ENCODE measurements at regions not wholly inside any gene's neighbourhood (a gene's known extent, or its start where the extent isn't known, plus 50 kb on each side); places are given as distances from the start of the nearest gene placed in this dataset.

DNA sequence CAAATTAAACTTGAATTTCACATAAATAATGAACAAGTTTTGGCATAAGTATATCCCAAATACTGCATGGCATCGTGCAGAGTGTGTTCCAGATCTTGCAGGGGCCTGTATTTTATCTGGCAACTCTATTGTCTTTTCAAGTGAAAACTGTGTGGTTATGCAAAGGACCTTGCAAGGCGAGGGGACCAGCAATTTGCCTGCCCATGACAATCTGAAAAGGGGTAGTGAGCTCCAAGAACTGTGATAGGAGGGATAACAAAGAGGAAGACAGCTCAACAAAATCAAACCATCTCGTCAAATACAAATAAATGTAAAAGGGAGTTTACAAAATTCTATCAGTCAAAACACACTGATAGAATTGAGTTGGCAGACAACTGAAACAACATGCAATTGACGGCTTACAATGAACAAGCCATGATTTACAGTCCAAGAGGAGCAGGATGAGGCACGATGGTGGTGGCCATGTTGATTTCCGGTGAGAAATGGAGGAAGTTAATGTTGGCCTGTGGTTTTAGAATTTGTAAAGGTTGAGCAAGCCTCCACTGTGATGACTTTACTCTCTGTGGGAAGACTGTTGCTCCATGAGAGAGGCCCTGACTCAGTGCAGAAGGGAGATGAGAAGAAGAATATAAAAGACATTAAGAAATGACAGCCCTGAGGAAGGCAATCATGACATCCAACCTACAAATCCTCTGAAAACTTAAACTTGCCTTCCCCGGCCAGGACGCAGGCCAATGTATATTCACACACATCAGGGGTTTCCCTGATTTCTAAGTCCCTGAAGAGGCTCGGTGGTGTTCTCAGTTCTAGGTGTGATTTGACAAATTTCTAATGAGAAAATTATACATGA, 132.2 kb downstream of the ADSS2 start:
- peaks cover 0 to 6% (median 0%) of the 10 kb centered on the region in 3 donors for H3K36me3 Mint-ChIP-seq

DNA sequence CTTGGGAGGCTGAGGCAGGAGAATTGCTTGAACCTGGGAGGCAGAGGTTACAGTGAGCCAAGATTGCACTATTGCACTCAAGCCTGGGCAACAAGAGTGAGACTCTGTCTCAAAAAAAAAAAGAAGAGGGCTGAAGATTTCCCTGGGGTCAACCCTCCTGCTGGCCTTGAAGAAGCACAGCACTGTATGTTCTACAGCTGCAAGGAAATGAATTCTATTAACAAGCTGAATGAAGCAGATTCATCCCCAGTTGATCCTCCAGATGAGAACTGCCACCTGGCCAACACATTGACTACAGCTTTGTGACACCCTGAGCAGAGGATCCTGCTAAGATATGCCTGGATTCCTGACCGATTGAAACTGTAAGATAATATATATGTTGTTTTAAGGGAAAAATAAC, 129.5 kb downstream of the ADSS2 start:
- peak overlapping the region; percentile 65 to 99 (median 94) for H3K27ac Mint-ChIP-seq
- peaks cover 0 to 6% (median 0%) of the 10 kb centered on the region in 5 donors for H3K9me3 Mint-ChIP-seq

More for the DNA sequence above, 132.2 kb downstream of the ADSS2 start:
- Histone ChIP-seq H3K4me1 (ENCODE audit: insufficient read depth, low read length) (peaks cover 43% of the 10 kb centered on the region), H3K4me3 (ENCODE audit: low read length) (no peak overlapping the region), H3K9me3 (ENCODE audit: low read length) (no peaks in the 10 kb centered on the region), H3K27ac (ENCODE audit: low read depth, low read length) (peak overlapping the region; percentile 27), H3K27me3 (ENCODE audit: insufficient read depth, low read length, poor library complexity, severe bottlenecking) (no peaks in the 10 kb centered on the region), H3K36me3 (ENCODE audit: insufficient read depth, low read length) (no peaks in the 10 kb centered on the region)
- Mint-ChIP-seq H3K4me3 (peak overlapping the region; percentile 33 to 82 (median 71)), H3K27ac (peak overlapping the region; percentile 66 to 96 (median 88)), H3K27me3 (no peaks in the 10 kb centered on the region), H3K9me3 (peaks cover 0 to 6% (median 0%) of the 10 kb centered on the region in 5 donors), H3K4me1 (peaks cover 65 to 85% (median 65%) of the 10 kb centered on the region in 3 donors)
- ChIA-PET POLR2A (no interaction called here), CTCF (interaction anchor here (1.2 to 3.7 kb wide), 2 partner anchors 8 to 21 kb away, joined by 3 to 16 read pairs; no protein-coding TSS in a partner anchor)
- peak; percentile 4 to 71 (median 44) for DNase-seq

DNA sequence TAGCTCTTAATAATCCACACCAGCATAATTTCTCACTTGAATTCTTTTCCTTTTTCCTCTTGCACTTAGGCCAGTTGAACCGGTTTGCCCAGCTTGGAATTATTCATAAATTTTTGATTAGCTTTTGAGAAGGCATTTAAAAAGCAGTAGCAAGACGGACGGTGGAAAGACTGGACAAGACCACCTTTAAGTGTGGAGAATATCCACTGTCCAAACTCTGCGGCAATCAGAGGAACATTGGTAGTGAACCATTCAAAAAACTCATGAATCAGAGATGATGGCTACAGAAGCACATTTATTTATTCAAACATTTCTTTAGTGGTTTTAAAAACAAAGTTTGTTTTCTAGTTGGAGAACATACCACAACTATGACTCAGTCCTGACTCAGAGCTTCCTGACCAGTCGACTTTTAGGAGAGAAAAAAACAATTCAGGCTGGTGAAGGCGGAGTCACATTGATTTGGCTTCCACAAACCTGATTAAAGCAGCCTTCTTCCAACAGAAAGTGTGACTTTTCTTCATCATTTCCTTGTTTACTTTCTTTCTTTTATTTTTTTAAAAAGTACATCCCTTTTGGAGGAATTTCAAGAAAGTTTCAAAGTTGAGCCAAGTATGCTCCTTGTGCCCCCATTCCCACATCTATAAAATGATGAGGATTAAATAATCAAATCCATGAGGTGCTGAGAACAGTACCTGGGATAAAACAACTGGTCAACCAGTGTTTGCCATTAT, 128.8 kb downstream of the ADSS2 start:
- Mint-ChIP-seq H3K27ac (peak overlapping the region; percentile 65 to 99 (median 94)), H3K4me3 (peak overlapping the region; percentile 38 to 98 (median 90)), H3K9me3 (peaks cover 0 to 7% (median 0%) of the 10 kb centered on the region in 5 donors), H3K27me3 (no peaks in the 10 kb centered on the region), H3K36me3 (peaks cover 0 to 4% (median 1%) of the 10 kb centered on the region in 3 donors), H3K4me1 (peaks cover 65 to 88% (median 82%) of the 10 kb centered on the region in 3 donors)
- H3K27ac ChIP-seq (ENCODE audit: low read depth, low read length) = peak overlapping the region; percentile 64
- ChIA-PET CTCF (interaction anchor here (3.7 kb wide), 1 partner anchor 24 kb away, joined by 16 read pairs; no protein-coding TSS in a partner anchor), POLR2A (interaction anchor here (0.8 kb wide), 1 partner anchor 275 kb away, joined by 3 read pairs; no protein-coding TSS in a partner anchor)
- peak in 3 of 5 donors; percentile 15 to 61 (median 58) for DNase-seq
- no peaks in the 10 kb centered on the region for H3K27me3 ChIP-seq (ENCODE audit: insufficient read depth, low read length, poor library complexity, severe bottlenecking)
- H3K9me3 ChIP-seq (ENCODE audit: low read length) = no peaks in the 10 kb centered on the region
- no peaks in the 10 kb centered on the region for H3K36me3 ChIP-seq (ENCODE audit: insufficient read depth, low read length)
- peaks cover 54% of the 10 kb centered on the region for H3K4me1 ChIP-seq (ENCODE audit: insufficient read depth, low read length)
- H3K4me3 ChIP-seq (ENCODE audit: low read length) = no peak overlapping the region

More for the DNA sequence above, 129.5 kb downstream of the ADSS2 start:
- no peaks in the 10 kb centered on the region for H3K27me3 ChIP-seq (ENCODE audit: insufficient read depth, low read length, poor library complexity, severe bottlenecking)
- no peak for DNase-seq
- peaks cover 0 to 1% (median under 1%) of the 10 kb centered on the region in 3 donors for H3K36me3 Mint-ChIP-seq
- CTCF ChIA-PET = interaction anchor here (3.7 kb wide), 1 partner anchor 24 kb away, joined by 16 read pairs; no protein-coding TSS in a partner anchor
- peak overlapping the region in 6 of 7 donors; percentile 38 to 98 (median 90) for H3K4me3 Mint-ChIP-seq
- H3K4me1 ChIP-seq (ENCODE audit: insufficient read depth, low read length) = peaks cover 54% of the 10 kb centered on the region
- H3K27me3 Mint-ChIP-seq = no peaks in the 10 kb centered on the region
- no peaks in the 10 kb centered on the region for H3K9me3 ChIP-seq (ENCODE audit: low read length)
- no peaks in the 10 kb centered on the region for H3K36me3 ChIP-seq (ENCODE audit: insufficient read depth, low read length)
- POLR2A ChIA-PET = no interaction called here
- H3K27ac ChIP-seq (ENCODE audit: low read depth, low read length) = peak overlapping the region; percentile 64
- H3K4me3 ChIP-seq (ENCODE audit: low read length) = no peak overlapping the region
- H3K4me1 Mint-ChIP-seq = peaks cover 67 to 90% (median 87%) of the 10 kb centered on the region in 3 donors

DNA sequence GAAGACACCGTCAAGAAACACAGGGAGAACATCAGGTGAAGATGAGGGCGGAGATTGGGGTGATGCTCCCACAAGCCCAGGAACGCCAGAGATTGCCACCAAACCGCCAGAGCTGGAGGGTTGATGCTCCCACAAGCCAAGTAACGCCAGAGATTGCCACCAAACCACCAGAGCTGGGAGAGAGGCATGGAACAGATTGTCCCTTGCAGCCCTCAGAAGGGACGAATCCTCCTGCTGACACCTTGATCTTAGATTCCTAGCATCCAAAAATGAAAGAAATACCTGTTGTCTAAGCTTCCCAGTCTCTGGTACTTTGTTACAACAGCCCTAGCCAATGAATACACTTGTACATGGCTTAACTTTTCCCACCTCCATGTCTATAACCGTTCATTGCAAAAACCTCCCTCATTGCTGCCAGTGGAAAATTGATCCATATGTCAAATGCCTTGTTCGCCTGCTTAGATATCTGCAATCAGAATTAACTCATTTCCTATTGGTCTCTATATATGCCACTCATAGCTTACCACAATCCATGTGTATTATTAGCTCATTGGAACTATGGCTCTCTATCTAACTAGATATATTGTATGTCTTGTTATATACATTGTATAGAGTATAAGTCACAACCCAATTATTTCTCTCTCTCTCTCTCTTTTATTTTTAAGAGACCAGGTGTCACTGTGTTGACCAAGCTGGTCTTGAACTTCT, 127.4 kb downstream of the ADSS2 start:
- POLR2A ChIA-PET = no interaction called here
- peaks cover 55 to 74% (median 68%) of the 10 kb centered on the region in 3 donors for H3K4me1 Mint-ChIP-seq
- DNase-seq = no peak

DNA sequence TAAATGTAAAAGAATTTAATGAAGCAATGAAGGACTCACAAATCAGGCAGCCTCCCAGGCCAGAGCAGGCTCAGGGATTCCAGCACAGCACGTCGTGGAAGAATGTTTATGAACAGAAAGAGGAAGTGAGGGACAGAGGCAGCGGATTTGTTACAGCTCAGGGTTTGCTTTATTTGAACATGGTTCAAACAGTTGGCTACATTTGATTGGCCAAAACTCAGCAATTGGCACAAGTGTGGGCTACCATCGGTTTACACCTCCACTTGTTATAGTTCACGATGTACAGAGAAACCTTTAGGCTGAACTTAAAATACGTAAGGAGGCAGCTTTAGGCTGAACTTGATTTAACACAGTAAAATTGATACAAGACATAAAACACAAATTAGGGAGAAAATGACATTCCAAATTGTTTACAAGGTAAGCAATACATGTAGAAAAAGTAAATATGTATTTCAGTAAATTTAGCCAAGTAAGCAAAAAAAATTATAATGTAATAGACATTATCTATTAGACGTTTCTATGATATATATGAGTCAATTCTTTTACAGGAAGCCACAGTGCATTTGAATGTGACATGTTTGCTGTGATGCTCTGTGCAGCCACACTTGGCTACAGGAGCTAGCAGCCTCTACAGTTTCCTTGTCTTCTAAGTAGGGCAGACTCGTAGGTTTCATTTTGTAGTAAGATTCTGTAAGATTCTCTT, 126.5 kb downstream of the ADSS2 start:
- Histone ChIP-seq H3K27ac (ENCODE audit: low read depth, low read length) (peak overlapping the region; percentile 58), H3K36me3 (ENCODE audit: insufficient read depth, low read length) (no peaks in the 10 kb centered on the region), H3K4me3 (ENCODE audit: low read length) (no peak overlapping the region), H3K9me3 (ENCODE audit: low read length) (no peaks in the 10 kb centered on the region), H3K4me1 (ENCODE audit: insufficient read depth, low read length) (peaks cover 35% of the 10 kb centered on the region), H3K27me3 (ENCODE audit: insufficient read depth, low read length, poor library complexity, severe bottlenecking) (no peaks in the 10 kb centered on the region)
- Mint-ChIP-seq H3K36me3 (peaks cover 3 to 14% (median 4%) of the 10 kb centered on the region in 3 donors), H3K27me3 (no peaks in the 10 kb centered on the region), H3K27ac (peak overlapping the region; percentile 76 to 99 (median 94)), H3K4me3 (peak overlapping the region; percentile 18 to 98 (median 90)), H3K9me3 (peaks cover 5 to 16% (median 7%) of the 10 kb centered on the region in 5 donors), H3K4me1 (peaks cover 49 to 66% (median 60%) of the 10 kb centered on the region in 3 donors)
- CTCF ChIA-PET = interaction anchor here (1.9 kb wide), 1 partner anchor 26 kb away, joined by 10 read pairs; no protein-coding TSS in a partner anchor
- POLR2A ChIA-PET = no interaction called here
- peak in 3 of 5 donors; percentile 16 to 58 (median 51) for DNase-seq

More for the DNA sequence above, 127.4 kb downstream of the ADSS2 start:
- Mint-ChIP-seq H3K4me3 (peak overlapping the region; percentile 18 to 98 (median 90)), H3K27me3 (no peaks in the 10 kb centered on the region), H3K36me3 (peaks cover 3 to 11% (median 4%) of the 10 kb centered on the region in 3 donors), H3K9me3 (peaks cover 5 to 16% (median 6%) of the 10 kb centered on the region in 5 donors), H3K27ac (peak overlapping the region; percentile 76 to 99 (median 94))
- H3K4me3 ChIP-seq (ENCODE audit: low read length) = peak overlapping the region; percentile 8
- no peaks in the 10 kb centered on the region for H3K9me3 ChIP-seq (ENCODE audit: low read length)
- no peaks in the 10 kb centered on the region for H3K36me3 ChIP-seq (ENCODE audit: insufficient read depth, low read length)
- H3K4me1 ChIP-seq (ENCODE audit: insufficient read depth, low read length) = peaks cover 43% of the 10 kb centered on the region
- CTCF ChIA-PET = interaction anchor here (1.9 kb wide), 1 partner anchor 25 kb away, joined by 10 read pairs; no protein-coding TSS in a partner anchor
- peak overlapping the region; percentile 58 for H3K27ac ChIP-seq (ENCODE audit: low read depth, low read length)
- H3K27me3 ChIP-seq (ENCODE audit: insufficient read depth, low read length, poor library complexity, severe bottlenecking) = no peaks in the 10 kb centered on the region

DNA sequence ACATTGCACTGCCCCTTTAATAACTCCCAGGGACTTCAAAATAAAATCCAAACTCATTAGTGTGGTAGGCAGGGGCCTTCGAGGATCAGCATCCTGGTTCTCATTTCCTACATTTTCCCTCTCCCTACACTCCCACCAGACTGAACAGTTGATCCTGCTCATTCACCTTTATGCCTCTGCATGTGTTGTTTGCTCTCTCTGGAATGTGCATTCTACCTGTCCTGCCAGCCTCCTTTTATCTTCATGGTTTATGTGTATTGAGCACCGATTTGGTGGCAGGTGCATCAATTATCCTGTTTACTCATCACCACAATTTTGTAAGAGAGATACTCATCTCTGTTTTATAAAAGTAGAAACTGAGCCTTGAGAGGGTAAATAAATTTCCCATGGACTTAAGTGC, 125.0 kb downstream of the ADSS2 start:
- no peak overlapping the region for H3K4me3 ChIP-seq (ENCODE audit: low read length)
- no peaks in the 10 kb centered on the region for H3K27me3 ChIP-seq (ENCODE audit: insufficient read depth, low read length, poor library complexity, severe bottlenecking)
- no peak for DNase-seq
- Mint-ChIP-seq H3K9me3 (peaks cover 5 to 16% (median 7%) of the 10 kb centered on the region in 5 donors), H3K4me1 (peaks cover 41 to 54% (median 49%) of the 10 kb centered on the region in 3 donors), H3K4me3 (peak overlapping the region in 3 of 7 donors; percentile 15 to 73 (median 22)), H3K27ac (peak overlapping the region in 7 of 8 donors; percentile 15 to 99 (median 95)), H3K36me3 (peaks cover 3 to 14% (median 4%) of the 10 kb centered on the region in 3 donors), H3K27me3 (no peaks in the 10 kb centered on the region)
- H3K27ac ChIP-seq (ENCODE audit: low read depth, low read length) = no peak overlapping the region
- POLR2A ChIA-PET = no interaction called here
- CTCF ChIA-PET = no interaction called here
- peaks cover 24% of the 10 kb centered on the region for H3K4me1 ChIP-seq (ENCODE audit: insufficient read depth, low read length)
- no peaks in the 10 kb centered on the region for H3K36me3 ChIP-seq (ENCODE audit: insufficient read depth, low read length)
- H3K9me3 ChIP-seq (ENCODE audit: low read length) = no peaks in the 10 kb centered on the region

DNA sequence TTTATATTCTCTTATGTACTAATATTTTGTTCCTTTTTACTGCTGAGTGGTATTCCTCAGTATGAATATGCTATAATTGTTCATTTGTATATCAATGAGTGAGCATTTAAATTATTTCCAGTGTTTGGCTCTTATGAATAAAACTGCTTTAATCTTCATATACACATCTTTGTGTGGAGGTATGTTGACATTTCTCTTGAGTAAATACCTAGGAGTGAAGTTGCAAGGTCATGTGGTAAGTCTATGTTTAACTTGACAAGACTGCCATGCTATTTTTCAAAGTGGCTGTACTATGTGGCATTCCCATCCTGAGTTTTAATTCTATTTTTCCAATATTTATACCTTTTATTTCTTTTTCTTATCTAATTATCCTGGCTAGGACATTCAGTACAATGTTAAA, 124.2 kb downstream of the ADSS2 start:
- CTCF ChIA-PET = no interaction called here

More for the DNA sequence above, 124.2 kb downstream of the ADSS2 start:
- H3K9me3 ChIP-seq (ENCODE audit: low read length) = no peaks in the 10 kb centered on the region
- H3K36me3 Mint-ChIP-seq = peaks cover 3 to 14% (median 4%) of the 10 kb centered on the region in 3 donors
- no peaks in the 10 kb centered on the region for H3K27me3 ChIP-seq (ENCODE audit: insufficient read depth, low read length, poor library complexity, severe bottlenecking)
- H3K4me1 ChIP-seq (ENCODE audit: insufficient read depth, low read length) = peaks cover 17% of the 10 kb centered on the region
- peak overlapping the region in 6 of 8 donors; percentile 15 to 85 (median 58) for H3K27ac Mint-ChIP-seq
- H3K36me3 ChIP-seq (ENCODE audit: insufficient read depth, low read length) = no peaks in the 10 kb centered on the region
- no peak overlapping the region for H3K4me3 ChIP-seq (ENCODE audit: low read length)
- no peak overlapping the region for H3K27ac ChIP-seq (ENCODE audit: low read depth, low read length)
- peaks cover 0 to under 1% of the 10 kb centered on the region in 2 donors for H3K27me3 Mint-ChIP-seq
- peaks cover 5 to 14% (median 7%) of the 10 kb centered on the region in 5 donors for H3K9me3 Mint-ChIP-seq
- peak overlapping the region in 1 of 7 donors; percentile 18 for H3K4me3 Mint-ChIP-seq
- H3K4me1 Mint-ChIP-seq = peaks cover 39 to 49% (median 43%) of the 10 kb centered on the region in 3 donors
- POLR2A ChIA-PET = no interaction called here
- DNase-seq = no peak
